ENCODE measurements at regions not wholly inside any gene's neighbourhood (a gene's known extent, or its start where the extent isn't known, plus 50 kb on each side); places are given as distances from the start of the nearest gene placed in this dataset.

GRCh38 chr6:15839969-15840541 lies 177.2 kb upstream of the DTNBP1 start:
- TF ChIP-seq POLR2AphosphoS5 (IDR thresholded peaks at IDR 0.05), result no peak
- no peak for TF ChIP-seq CTCF (IDR thresholded peaks at IDR 0.05)
- no peak for TF ChIP-seq POLR2A (IDR thresholded peaks at IDR 0.05)
- TF ChIP-seq EP300 (IDR thresholded peaks at IDR 0.05), result no peak

All from stomach (tissue), 4 donors.